ENCODE measurements at regions not wholly inside any gene's neighbourhood (a gene's known extent, or its start where the extent isn't known, plus 50 kb on each side); places are given as distances from the start of the nearest gene placed in this dataset.

DNA sequence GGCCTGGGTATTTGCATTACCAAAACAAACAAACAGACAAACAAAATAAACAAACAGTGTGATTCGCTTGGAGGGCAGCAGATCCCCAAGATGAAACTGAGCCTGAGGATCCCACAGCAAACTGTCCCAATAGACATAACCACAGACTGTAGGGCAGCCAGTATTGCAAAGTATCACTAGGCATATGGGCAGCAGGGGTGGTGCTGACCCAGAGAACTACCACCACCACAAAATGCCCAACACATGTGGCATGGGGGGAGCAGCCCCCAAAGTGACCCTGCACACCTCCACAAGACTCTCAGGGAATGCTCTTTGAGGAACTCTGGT lies 330.1 kb downstream of the CYRIA start:
- TF ChIP-seq, protein P1, sequence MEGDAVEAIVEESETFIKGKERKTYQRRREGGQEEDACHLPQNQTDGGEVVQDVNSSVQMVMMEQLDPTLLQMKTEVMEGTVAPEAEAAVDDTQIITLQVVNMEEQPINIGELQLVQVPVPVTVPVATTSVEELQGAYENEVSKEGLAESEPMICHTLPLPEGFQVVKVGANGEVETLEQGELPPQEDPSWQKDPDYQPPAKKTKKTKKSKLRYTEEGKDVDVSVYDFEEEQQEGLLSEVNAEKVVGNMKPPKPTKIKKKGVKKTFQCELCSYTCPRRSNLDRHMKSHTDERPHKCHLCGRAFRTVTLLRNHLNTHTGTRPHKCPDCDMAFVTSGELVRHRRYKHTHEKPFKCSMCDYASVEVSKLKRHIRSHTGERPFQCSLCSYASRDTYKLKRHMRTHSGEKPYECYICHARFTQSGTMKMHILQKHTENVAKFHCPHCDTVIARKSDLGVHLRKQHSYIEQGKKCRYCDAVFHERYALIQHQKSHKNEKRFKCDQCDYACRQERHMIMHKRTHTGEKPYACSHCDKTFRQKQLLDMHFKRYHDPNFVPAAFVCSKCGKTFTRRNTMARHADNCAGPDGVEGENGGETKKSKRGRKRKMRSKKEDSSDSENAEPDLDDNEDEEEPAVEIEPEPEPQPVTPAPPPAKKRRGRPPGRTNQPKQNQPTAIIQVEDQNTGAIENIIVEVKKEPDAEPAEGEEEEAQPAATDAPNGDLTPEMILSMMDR (IDR thresholded peaks at IDR 0.05): no peak
- no peak overlapping the region for H3K4me3 ChIP-seq (ENCODE audit: low read depth, low read length)
- no peaks in the 10 kb centered on the region for H3K79me2 ChIP-seq
- no peak overlapping the region for H3K9ac ChIP-seq
- no peaks in the 10 kb centered on the region for H3K4me1 ChIP-seq
- no peaks in the 10 kb centered on the region for H3K9me3 ChIP-seq (ENCODE audit: control insufficient read depth, low read length)
- H3K27ac ChIP-seq: no peak overlapping the region
- H3K27me3 ChIP-seq (ENCODE audit: control insufficient read depth, insufficient read depth, low read length): no peaks in the 10 kb centered on the region
- no peak overlapping the region for H2AFZ ChIP-seq
- no peaks in the 10 kb centered on the region for H3K36me3 ChIP-seq (ENCODE audit: control insufficient read depth, insufficient read depth, low read length)
- no peak overlapping the region for H3K4me2 ChIP-seq (ENCODE audit: low read length)

DNA sequence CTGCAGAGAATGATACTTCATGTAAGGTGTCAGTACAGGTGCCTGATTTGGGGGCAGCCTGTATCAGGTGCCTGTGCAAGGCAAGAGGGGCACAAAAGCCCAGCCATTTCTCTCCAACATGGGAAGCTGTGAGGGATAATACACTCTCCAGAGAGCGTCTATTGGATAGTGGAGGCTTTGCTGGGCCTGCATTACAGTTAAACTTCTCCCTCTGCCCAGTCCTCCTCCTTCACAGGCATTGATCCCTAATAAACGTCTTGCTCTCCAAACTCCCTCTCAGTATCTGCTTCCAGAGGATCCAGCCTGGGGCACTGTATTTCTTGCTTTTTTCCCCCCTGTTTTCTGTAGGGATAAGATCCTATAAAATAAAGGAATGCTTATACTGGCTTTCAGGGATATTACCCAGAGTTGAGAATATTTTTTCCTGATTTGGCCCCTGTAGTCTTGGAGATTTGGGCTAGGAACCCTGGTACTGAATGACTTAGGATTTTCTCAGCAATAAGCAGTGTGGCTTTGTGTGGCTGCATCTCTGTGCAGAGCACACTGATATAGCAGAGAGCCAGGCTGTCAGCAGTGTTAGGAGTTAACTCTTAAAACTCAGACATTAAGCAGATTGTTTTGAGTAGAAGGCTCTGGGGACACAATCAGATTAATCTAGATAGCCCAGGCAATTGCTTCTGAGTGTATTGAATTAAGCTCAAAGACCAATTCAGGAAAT lies 330.6 kb downstream of the CYRIA start:
- H2AFZ ChIP-seq: no peak overlapping the region
- H3K4me2 ChIP-seq (ENCODE audit: low read length): no peak overlapping the region
- H3K4me3 ChIP-seq (ENCODE audit: low read depth, low read length): no peak overlapping the region
- no peaks in the 10 kb centered on the region for H3K27me3 ChIP-seq (ENCODE audit: control insufficient read depth, insufficient read depth, low read length)
- H3K27ac ChIP-seq: no peak overlapping the region
- H3K9me3 ChIP-seq (ENCODE audit: control insufficient read depth, low read length): no peaks in the 10 kb centered on the region
- H3K4me1 ChIP-seq: no peaks in the 10 kb centered on the region
- H3K9ac ChIP-seq: no peak overlapping the region
- no peaks in the 10 kb centered on the region for H3K79me2 ChIP-seq
- TF ChIP-seq, protein P1 (IDR thresholded peaks at IDR 0.05): no peak
- no peaks in the 10 kb centered on the region for H3K36me3 ChIP-seq (ENCODE audit: control insufficient read depth, insufficient read depth, low read length)

DNA sequence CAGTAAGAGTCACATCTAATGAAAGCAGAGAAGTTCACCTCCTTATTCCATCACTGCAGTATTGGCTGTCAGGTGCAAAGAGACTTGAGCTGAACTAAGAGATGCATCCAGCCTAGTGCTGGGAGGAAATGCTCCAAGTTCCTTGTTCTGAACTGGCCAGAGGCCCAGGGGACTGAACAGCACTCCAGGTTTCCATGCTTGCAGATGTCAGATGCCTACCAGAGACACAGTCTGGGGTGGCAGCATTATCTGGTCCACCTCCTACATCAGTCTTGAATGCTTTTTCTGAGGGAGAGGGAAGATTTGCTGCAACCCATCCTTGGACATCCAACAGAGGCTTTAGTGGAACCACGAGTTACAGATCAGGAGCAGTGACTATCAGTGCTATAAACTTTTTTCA lies 331.3 kb downstream of the CYRIA start:
- Histone ChIP-seq H2AFZ (no peak overlapping the region), H3K27ac (no peak overlapping the region), H3K4me1 (no peaks in the 10 kb centered on the region), H3K36me3 (ENCODE audit: control insufficient read depth, insufficient read depth, low read length) (no peaks in the 10 kb centered on the region), H3K4me3 (ENCODE audit: low read depth, low read length) (no peak overlapping the region), H3K4me2 (ENCODE audit: low read length) (no peak overlapping the region), H3K27me3 (ENCODE audit: control insufficient read depth, insufficient read depth, low read length) (no peaks in the 10 kb centered on the region), H3K9me3 (ENCODE audit: control insufficient read depth, low read length) (no peaks in the 10 kb centered on the region), H3K9ac (no peak overlapping the region), H3K79me2 (no peaks in the 10 kb centered on the region)
- TF ChIP-seq, protein P1 (IDR thresholded peaks at IDR 0.05): no peak

DNA sequence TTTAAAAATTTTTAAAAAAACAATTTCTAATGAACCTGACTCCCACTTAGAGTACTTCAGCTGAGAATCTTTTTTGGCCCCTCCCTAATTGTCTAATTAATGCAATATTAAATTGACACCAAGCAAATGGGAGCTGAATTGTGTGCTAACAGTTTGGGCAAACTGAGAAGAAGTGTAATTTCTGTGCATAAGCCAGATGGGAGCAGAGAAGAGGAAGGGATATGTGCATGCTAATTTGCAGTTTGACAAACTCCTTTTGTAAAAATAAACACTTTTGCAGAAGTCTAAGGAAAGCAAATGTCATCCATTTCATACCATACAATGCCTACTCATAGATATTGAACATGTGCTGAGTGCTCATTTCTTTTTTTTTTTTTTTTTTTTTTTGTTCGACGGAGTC lies 332.0 kb downstream of the CYRIA start:
- TF ChIP-seq, protein P1 (IDR thresholded peaks at IDR 0.05): no peak
- H3K4me3 ChIP-seq (ENCODE audit: low read depth, low read length): no peak overlapping the region
- H3K4me1 ChIP-seq: no peaks in the 10 kb centered on the region
- no peak overlapping the region for H3K4me2 ChIP-seq (ENCODE audit: low read length)
- no peak overlapping the region for H3K9ac ChIP-seq
- H3K79me2 ChIP-seq: no peaks in the 10 kb centered on the region
- no peak overlapping the region for H2AFZ ChIP-seq
- no peaks in the 10 kb centered on the region for H3K9me3 ChIP-seq (ENCODE audit: control insufficient read depth, low read length)
- no peaks in the 10 kb centered on the region for H3K27me3 ChIP-seq (ENCODE audit: control insufficient read depth, insufficient read depth, low read length)
- no peak overlapping the region for H3K27ac ChIP-seq
- H3K36me3 ChIP-seq (ENCODE audit: control insufficient read depth, insufficient read depth, low read length): no peaks in the 10 kb centered on the region
